Testis (tissue), 2 donors: ENCODE measurements at regions not wholly inside any gene's neighbourhood (a gene's known extent, or its start where the extent isn't known, plus 50 kb on each side); places are given as distances from the start of the nearest gene placed in this dataset.

Experiments used
- CTCF ChIP-seq, 3 experiments: fragments of 450-650 bp in 2 of 3; fragments of 200-600 bp in 1 of 3; sonication (generic) in 1 of 3; IDR thresholded peaks; one replicate each; pipeline ENCODE4 v1.5.1; 2016 to 2019; ENCODE audit warnings: antibody characterized with exemption in 3 of 3, mild to moderate bottlenecking in 2 of 3, moderate library complexity in 1 of 3
- POLR2A ChIP-seq: fragments of 450-650 bp; IDR thresholded peaks from one replicate; pipeline ENCODE4 v1.6.1; 2017; ENCODE audit warnings: antibody characterized with exemption, mild to moderate bottlenecking, moderate library complexity

GRCh38 chr15:95298729-95299128 is 1031.8 kb upstream of the NR2F2 start:
- TF ChIP-seq CTCF (IDR thresholded peaks at IDR 0.05), result no peak
- no peak for TF ChIP-seq POLR2A
